ENCODE measurements at regions not wholly inside any gene's neighbourhood (a gene's known extent, or its start where the extent isn't known, plus 50 kb on each side); places are given as distances from the start of the nearest gene placed in this dataset.

DNA sequence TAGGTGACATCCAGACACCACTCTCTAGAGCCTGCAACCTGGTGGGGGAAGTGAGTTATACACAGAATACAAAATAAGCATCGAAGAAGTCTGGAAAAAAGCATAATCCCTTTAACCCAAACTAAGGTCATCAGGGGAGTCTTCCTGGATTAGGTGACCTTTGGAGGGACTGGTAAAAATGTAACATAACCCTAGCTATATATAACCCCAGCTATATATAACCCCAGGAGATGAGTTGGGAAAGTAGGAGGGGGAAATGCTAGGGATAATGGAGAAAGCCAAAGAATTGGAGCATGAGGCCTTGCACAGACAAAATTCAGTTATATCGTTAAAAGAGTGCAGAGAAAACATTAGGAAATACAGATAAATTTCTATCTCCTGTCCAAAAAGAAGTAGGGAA, 164.8 kb downstream of the QRSL1 start:
- Histone ChIP-seq H3K27ac (ENCODE audit: low read length) (no peak overlapping the region), H3K27me3 (ENCODE audit: insufficient read depth, low read length) (no peaks in the 10 kb centered on the region), H3K9ac (ENCODE audit: low read depth, low read length) (no peak overlapping the region), H3K36me3 (ENCODE audit: insufficient read depth, low read depth, low read length) (no peaks in the 10 kb centered on the region), H3K4me3 (ENCODE audit: low read length) (no peak overlapping the region), H3K4me1 (ENCODE audit: insufficient read depth, low read length) (peaks cover 9% of the 10 kb centered on the region; the same call in 1 of the 2 replicates), H3K9me3 (ENCODE audit: insufficient read depth, low read depth, low read length) (no peaks in the 10 kb centered on the region)

- no peak overlapping the region for H3K4me3 ChIP-seq (ENCODE audit: low read length)
- H3K9ac ChIP-seq (ENCODE audit: low read depth, low read length), result no peak overlapping the region
- H3K27me3 ChIP-seq (ENCODE audit: insufficient read depth, low read length), result no peaks in the 10 kb centered on the region
- no peaks in the 10 kb centered on the region for H3K36me3 ChIP-seq (ENCODE audit: insufficient read depth, low read depth, low read length)
- H3K4me1 ChIP-seq (ENCODE audit: insufficient read depth, low read length), result no peaks in the 10 kb centered on the region; the same call in 1 of the 2 replicates
- no peak overlapping the region for H3K27ac ChIP-seq (ENCODE audit: low read length)
- no peaks in the 10 kb centered on the region for H3K9me3 ChIP-seq (ENCODE audit: insufficient read depth, low read depth, low read length)
Measured at GRCh38 chr6:106792536-106793236, 163.3 kb downstream of the QRSL1 start.

DNA sequence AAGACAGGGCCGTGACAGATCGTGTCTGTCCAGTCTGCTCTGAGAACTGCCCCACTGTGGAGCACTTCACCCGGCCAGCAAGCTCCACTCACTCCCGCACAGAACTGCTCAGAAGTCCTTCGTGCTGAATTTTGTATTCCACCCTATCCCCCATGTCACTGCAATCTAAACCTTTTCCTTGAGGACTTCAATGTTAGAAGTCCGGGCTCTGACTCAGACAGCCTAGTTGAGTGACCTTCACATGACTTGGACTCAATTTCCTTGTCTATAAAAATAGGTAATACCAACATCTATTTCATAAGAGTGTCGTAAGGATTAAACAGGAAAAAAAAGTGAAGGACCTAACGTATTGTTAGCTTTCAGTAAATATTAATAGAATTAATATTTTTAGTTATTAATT, 161.6 kb downstream of the QRSL1 start:
- no peaks in the 10 kb centered on the region for H3K9me3 ChIP-seq (ENCODE audit: insufficient read depth, low read depth, low read length)
- no peaks in the 10 kb centered on the region for H3K36me3 ChIP-seq (ENCODE audit: insufficient read depth, low read depth, low read length)
- no peak overlapping the region for H3K4me3 ChIP-seq (ENCODE audit: low read length)
- H3K27ac ChIP-seq (ENCODE audit: low read length), result no peak overlapping the region
- no peak overlapping the region for H3K9ac ChIP-seq (ENCODE audit: low read depth, low read length)
- H3K27me3 ChIP-seq (ENCODE audit: insufficient read depth, low read length), result no peaks in the 10 kb centered on the region
- H3K4me1 ChIP-seq (ENCODE audit: insufficient read depth, low read length), result no peaks in the 10 kb centered on the region

GRCh38 chr6:106790149-106790770, 160.9 kb downstream of the QRSL1 start:
- H3K27me3 ChIP-seq (ENCODE audit: insufficient read depth, low read length), result no peaks in the 10 kb centered on the region
- H3K4me3 ChIP-seq (ENCODE audit: low read length), result no peak overlapping the region
- no peaks in the 10 kb centered on the region for H3K9me3 ChIP-seq (ENCODE audit: insufficient read depth, low read depth, low read length)
- no peaks in the 10 kb centered on the region for H3K4me1 ChIP-seq (ENCODE audit: insufficient read depth, low read length)
- H3K9ac ChIP-seq (ENCODE audit: low read depth, low read length), result no peak overlapping the region
- no peak overlapping the region for H3K27ac ChIP-seq (ENCODE audit: low read length)
- H3K36me3 ChIP-seq (ENCODE audit: insufficient read depth, low read depth, low read length), result no peaks in the 10 kb centered on the region

GRCh38 chr6:106789428-106790148, 160.2 kb downstream of the QRSL1 start:
- H3K36me3 ChIP-seq (ENCODE audit: insufficient read depth, low read depth, low read length), result no peaks in the 10 kb centered on the region
- no peaks in the 10 kb centered on the region for H3K9me3 ChIP-seq (ENCODE audit: insufficient read depth, low read depth, low read length)
- H3K9ac ChIP-seq (ENCODE audit: low read depth, low read length), result no peak overlapping the region
- H3K4me3 ChIP-seq (ENCODE audit: low read length), result no peak overlapping the region
- no peak overlapping the region for H3K27ac ChIP-seq (ENCODE audit: low read length)
- H3K4me1 ChIP-seq (ENCODE audit: insufficient read depth, low read length), result no peaks in the 10 kb centered on the region
- H3K27me3 ChIP-seq (ENCODE audit: insufficient read depth, low read length), result no peaks in the 10 kb centered on the region

DNA sequence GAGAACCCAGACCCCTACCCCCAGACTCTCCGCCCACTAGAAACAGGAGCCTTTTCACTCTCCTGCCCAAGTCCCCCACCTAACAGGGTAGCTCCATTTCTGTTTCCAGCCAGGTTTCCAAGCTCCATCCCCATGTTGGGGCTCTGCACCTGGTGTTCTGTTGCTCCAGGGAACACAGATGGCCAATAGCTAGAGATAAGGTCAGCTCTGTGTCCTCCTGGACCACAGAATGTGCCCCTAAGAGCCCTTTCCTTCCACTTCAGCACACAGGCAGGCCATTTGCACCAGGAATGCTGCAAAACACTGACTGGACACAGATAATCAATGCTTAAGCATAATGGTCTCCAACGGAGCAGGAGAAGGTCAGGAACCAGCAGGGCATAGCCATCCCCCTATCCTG, 159.4 kb downstream of the QRSL1 start:
- no peak overlapping the region for H3K9ac ChIP-seq (ENCODE audit: low read depth, low read length)
- H3K4me1 ChIP-seq (ENCODE audit: insufficient read depth, low read length), result no peaks in the 10 kb centered on the region
- H3K4me3 ChIP-seq (ENCODE audit: low read length), result no peak overlapping the region
- H3K27ac ChIP-seq (ENCODE audit: low read length), result no peak overlapping the region
- no peaks in the 10 kb centered on the region for H3K27me3 ChIP-seq (ENCODE audit: insufficient read depth, low read length)
- no peaks in the 10 kb centered on the region for H3K9me3 ChIP-seq (ENCODE audit: insufficient read depth, low read depth, low read length)
- no peaks in the 10 kb centered on the region for H3K36me3 ChIP-seq (ENCODE audit: insufficient read depth, low read depth, low read length)

GRCh38 chr6:106787327-106788196, 158.2 kb downstream of the QRSL1 start:
- Histone ChIP-seq H3K27me3 (ENCODE audit: insufficient read depth, low read length) (no peaks in the 10 kb centered on the region), H3K9ac (ENCODE audit: low read depth, low read length) (no peak overlapping the region), H3K4me1 (ENCODE audit: insufficient read depth, low read length) (peaks cover 6% of the 10 kb centered on the region; the same call in 1 of the 2 replicates), H3K4me3 (ENCODE audit: low read length) (no peak overlapping the region), H3K27ac (ENCODE audit: low read length) (no peak overlapping the region), H3K9me3 (ENCODE audit: insufficient read depth, low read depth, low read length) (no peaks in the 10 kb centered on the region), H3K36me3 (ENCODE audit: insufficient read depth, low read depth, low read length) (no peaks in the 10 kb centered on the region)

GRCh38 chr6:106785298-106785697, 155.9 kb downstream of the QRSL1 start:
- H3K27ac ChIP-seq (ENCODE audit: low read length), result no peak overlapping the region
- H3K9me3 ChIP-seq (ENCODE audit: insufficient read depth, low read depth, low read length), result peaks cover 11% of the 10 kb centered on the region
- H3K9ac ChIP-seq (ENCODE audit: low read depth, low read length), result no peak overlapping the region
- H3K4me1 ChIP-seq (ENCODE audit: insufficient read depth, low read length), result peaks cover 8% of the 10 kb centered on the region; the same call in 1 of the 2 replicates
- no peaks in the 10 kb centered on the region for H3K27me3 ChIP-seq (ENCODE audit: insufficient read depth, low read length)
- H3K4me3 ChIP-seq (ENCODE audit: low read length), result no peak overlapping the region
- H3K36me3 ChIP-seq (ENCODE audit: insufficient read depth, low read depth, low read length), result no peaks in the 10 kb centered on the region

- H3K27ac ChIP-seq (ENCODE audit: low read length), result no peak overlapping the region
- peaks cover 18% of the 10 kb centered on the region for H3K9me3 ChIP-seq (ENCODE audit: insufficient read depth, low read depth, low read length)
Measured at GRCh38 chr6:106783640-106784566, 154.5 kb downstream of the QRSL1 start.

GRCh38 chr6:106782536-106783285, 153.3 kb downstream of the QRSL1 start:
- Histone ChIP-seq H3K4me1 (ENCODE audit: insufficient read depth, low read length) (peaks cover 8% of the 10 kb centered on the region; the same call in 1 of the 2 replicates), H3K4me3 (ENCODE audit: low read length) (no peak overlapping the region), H3K27me3 (ENCODE audit: insufficient read depth, low read length) (no peaks in the 10 kb centered on the region), H3K27ac (ENCODE audit: low read length) (no peak overlapping the region), H3K9me3 (ENCODE audit: insufficient read depth, low read depth, low read length) (peaks cover 22% of the 10 kb centered on the region), H3K9ac (ENCODE audit: low read depth, low read length) (no peak overlapping the region), H3K36me3 (ENCODE audit: insufficient read depth, low read depth, low read length) (no peaks in the 10 kb centered on the region)

More at GRCh38 chr6:106783640-106784566, 154.5 kb downstream of the QRSL1 start:
- H3K27me3 ChIP-seq (ENCODE audit: insufficient read depth, low read length), result no peaks in the 10 kb centered on the region
- H3K4me3 ChIP-seq (ENCODE audit: low read length), result no peak overlapping the region
- H3K9ac ChIP-seq (ENCODE audit: low read depth, low read length), result no peak overlapping the region
- peaks cover 8% of the 10 kb centered on the region; the same call in 1 of the 2 replicates for H3K4me1 ChIP-seq (ENCODE audit: insufficient read depth, low read length)
- no peaks in the 10 kb centered on the region for H3K36me3 ChIP-seq (ENCODE audit: insufficient read depth, low read depth, low read length)
